HPDE6-E6E7 (cell line): ENCODE measurements at regions not wholly inside any gene's neighbourhood (a gene's known extent, or its start where the extent isn't known, plus 50 kb on each side); places are given as distances from the start of the nearest gene placed in this dataset.
"Not testable (repeated sequence)": the region's sequence is repeated elsewhere in the genome, so short reads cannot be mapped to it uniquely, and the experiment has no call there.

Experiments used
- DNase-seq: peaks from one replicate; pipeline ENCODE4 v3.0.0; 2011; ENCODE audit warnings: missing footprints; ENCODE audit errors: extremely low spot score

DNA sequence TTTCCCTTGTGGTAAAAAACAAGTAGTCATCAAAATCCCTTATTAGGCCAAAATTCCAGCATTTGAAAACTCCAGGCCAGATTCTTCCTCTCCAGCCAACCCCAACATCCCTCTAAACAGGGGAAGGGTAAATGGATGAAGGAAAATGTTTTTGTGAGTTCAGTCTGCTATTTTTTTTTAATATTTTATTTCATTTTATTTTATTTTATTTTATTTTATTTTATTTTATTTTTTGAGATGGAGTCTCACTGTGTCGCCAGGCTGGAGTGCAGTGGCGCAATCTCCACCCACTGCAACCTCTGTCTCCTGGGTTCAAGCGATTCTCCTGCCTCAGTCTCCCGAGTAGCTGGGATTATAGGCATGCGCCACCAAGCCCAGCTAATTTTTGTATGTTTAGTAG is 74.5 kb upstream of the CHST15 start:
- DNase-seq = not testable (repeated sequence)

DNA sequence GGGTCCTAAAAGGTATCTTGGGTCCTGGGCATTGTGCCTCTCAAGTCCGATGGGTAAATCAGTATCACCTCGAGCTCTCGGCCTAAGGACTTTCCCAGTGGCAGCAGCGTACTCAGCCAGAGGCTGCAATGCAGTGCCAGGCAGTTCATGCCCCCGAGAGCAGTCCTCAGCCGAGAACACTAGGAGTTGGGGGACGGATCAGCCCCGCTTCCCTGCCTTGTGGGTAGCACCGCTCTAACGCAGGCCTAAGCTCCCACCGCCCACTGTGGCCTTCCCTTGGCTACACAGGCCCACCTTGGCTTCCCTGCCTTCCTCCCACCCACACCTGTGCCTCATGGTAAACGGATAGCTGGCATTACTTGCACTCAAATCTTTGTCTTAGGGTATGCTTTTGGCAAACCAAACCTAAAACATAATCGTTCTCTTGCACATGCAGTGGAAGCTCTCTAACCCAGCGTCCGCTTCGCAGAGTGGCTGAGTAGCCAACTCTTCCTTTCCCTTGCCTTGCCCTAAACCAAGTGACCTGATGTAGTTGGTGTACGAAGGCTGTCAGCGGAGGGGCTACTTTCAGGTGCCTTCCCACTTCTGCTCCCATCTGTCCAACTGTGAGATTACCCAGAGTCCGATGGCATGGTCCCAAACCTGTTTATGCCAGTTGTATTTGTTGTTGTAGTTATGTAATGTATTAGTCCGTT is 73.2 kb upstream of the CHST15 start:
- DNase-seq = no peak

DNA sequence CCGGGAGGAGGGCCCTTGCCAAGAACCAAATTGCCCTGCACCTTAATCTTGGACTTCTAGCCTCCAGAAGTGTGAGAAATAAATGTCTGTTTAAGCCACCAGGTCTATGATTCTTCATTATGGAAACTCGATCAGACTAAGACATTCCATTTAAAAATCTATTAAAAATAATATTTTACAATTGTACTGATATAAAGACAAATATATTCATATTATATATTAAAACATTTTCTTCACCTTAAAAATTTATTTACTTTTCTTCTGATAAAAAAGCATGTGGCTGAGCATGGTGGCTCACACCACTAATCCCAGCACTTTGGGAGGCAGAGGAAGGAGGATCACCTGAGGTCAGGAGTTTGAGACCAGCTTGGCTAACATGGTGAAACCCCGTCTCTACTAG is 72.4 kb upstream of the CHST15 start:
- no peak for DNase-seq

DNA sequence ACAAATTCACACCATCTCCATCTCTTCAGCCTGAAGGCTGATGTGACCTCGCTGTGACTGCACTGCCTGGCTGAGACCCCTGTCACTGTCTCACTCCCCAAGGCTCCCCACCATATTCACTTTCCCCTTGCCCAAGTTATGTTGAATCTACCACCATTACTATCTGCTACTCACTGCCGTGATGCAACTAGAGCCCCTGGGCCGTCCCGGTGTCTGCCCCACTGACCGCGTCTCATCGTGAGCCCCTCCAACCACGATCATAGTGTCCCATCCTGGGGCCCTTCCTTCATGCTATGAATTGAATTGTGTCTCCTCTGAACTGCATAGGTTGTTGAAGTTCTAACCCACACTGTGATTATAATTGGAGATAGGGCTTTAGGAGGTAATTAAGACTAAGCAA is 71.9 kb upstream of the CHST15 start:
- DNase-seq = no peak

DNA sequence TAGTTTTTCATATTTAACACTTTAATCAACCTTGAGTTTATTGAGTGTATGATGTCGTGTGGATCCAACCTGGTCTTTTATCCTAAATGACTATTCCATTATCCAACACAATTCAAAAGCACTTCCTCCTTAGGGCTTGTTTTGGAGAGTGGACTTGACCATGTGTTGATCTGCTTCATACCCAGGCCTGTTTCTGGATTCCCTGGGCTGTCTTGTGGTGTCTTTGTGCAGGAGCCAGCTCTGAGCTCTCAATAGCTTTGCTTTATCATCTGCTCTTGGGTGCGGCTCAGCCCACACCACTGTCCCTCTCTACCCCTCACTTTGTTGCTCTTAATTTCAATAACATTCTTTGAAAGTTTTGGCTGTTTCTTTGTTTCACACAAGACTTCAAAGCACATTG is 70.9 kb upstream of the CHST15 start:
- no peak for DNase-seq

DNA sequence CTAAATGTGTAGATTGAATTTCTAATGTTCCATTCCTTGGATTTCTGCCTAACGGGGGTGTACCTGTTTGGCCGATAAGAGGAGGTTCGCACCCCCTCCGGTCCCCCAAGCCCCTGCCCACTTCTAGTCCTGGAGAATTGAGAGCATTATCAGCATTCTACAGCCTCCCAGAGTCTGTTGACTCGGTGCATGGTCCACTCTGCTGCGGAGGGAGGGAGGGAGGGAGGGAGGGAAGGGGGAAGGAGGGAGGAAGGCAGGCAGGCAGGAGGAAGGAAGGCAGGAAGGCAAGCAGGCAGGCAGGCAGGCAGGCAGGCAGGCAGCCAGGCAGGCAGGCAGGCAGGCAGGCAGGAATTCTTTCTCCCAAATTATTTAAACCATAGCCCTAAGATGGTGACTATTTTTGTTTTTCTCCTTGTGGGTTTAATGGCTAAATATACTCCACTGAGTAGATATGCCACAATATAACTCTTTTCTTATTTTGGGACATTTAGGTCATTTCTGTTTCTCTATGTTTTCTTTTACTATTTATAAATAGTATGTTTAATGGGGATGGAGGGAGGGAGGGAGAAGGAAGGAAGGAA is 69.5 kb upstream of the CHST15 start:
- no peak for DNase-seq

DNA sequence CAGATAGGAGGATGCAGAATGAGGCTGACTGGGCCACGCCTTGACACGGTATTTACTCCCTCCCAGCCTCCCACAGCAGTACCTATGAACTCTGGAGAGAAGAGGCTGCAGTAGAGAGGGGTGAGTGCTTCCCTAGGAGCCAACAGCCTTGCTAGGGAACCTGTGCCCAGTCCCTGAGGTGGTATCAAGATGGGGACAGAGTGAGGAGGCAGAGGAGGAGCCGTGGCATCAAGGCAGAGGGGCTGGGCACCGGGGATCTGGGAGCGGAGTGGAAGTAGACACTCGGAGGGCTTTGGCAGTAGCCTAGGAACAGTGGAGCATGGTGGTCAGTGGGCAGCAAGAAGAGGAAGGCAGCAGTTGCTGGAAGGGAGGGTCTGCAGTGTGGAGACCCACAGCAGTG is 68.7 kb upstream of the CHST15 start:
- no peak for DNase-seq

DNA sequence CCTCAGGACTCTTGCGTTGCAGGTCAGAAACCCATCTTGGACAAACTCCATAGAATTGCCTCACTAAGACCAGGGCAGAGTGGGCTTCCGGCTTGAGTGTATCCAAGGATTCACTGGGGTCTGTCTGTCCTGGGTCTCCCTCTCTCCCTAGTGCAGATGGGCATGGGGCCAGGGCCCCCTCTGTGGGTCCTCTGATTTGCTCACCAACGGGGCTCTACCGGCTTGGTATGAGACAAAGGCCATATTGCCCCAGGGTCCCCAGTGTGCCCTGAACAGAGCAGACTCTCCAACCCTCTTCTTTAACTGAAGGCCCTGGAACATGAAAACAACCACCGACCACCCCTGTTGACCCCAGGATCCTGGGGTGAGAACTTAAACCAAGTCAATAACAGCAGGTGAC is 68.2 kb upstream of the CHST15 start:
- DNase-seq = no peak

DNA sequence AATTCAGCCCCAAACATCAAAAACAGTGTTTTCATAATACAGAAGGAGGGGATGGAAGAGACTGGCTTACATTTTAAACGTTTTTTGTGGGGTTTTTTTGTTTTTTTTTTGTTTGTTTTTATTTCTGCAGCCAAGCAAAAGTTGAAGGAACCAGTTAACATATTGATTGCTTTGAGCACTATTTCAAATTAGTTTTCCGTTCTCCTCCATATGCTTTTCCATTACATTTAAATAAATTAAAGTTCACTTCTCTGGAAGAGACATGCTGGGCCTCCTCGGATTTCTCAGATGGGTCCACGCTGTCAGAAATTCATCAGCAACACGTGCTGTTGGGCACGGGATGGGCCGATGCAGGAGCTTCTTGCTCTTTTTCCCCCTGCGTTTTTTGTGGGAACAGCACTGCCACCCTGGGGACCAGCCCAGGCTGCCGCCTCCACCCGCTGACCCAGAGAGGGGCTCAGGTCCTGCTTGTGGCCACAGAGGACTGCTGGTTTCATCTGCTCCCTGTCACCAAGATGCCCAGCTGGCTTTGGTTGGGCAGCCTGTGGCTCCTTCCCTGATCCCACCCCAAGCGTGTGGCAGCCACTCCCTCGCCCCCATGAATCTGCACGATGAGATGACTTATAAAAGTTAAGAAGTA is 67.7 kb upstream of the CHST15 start:
- DNase-seq = no peak

DNA sequence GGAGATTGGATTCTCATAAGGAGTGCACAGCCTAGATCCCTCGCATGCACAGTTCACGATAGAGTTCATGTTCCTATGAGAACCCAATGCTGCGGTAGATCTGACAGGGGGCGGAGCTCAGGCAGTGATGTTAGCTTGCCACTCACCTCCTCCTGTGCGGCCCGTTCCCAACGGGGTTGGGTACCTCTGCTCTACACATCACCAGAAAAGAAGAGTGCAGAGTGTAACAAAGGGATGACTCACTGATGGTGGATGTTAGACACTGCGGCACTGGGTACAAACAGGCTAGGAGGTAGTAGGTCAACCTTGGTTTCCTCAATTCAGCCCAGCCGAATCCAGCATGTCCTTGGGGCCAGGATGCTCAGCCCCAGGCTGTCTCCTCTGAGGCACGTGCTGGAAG is 66.8 kb upstream of the CHST15 start:
- DNase-seq = no peak

DNA sequence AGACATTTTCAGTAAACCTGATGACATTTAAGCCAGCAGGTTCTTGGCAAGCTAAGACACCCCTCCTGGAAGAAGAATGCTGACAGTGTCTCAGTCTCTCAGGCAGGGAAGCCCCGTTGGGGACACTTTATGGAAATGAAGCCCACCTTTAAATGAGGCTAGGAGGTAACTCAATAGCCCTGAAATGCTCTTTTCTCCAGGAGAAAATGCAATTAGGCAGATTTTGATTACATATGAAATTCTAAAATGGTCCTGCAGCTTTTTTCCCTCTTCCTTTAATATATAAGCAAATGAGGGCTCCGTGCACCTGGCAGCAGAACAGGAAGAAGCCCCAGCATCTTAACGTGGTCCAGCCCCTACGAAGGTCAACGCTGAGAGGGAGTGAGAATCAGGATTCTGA is 65.8 kb upstream of the CHST15 start:
- no peak for DNase-seq

DNA sequence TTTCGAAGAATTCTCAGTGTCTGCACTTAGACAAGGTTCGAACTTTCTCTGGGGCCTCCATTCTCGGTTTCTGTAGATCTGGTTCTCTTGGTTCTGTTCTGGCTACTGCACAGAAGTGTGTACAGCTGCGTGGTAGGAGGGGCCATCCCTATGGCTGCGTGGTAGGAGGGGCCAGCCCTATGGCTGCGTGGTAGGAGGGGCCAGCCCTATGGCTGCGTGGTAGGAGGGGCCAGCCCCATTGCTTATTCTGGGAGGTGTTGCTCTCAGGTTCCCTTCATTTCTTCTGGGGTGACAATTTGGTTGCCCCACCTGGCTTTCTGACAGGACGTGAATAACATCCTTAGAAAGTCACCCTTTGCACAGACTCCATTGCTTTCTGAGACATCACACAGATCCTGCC is 65.2 kb upstream of the CHST15 start:
- DNase-seq = no peak

DNA sequence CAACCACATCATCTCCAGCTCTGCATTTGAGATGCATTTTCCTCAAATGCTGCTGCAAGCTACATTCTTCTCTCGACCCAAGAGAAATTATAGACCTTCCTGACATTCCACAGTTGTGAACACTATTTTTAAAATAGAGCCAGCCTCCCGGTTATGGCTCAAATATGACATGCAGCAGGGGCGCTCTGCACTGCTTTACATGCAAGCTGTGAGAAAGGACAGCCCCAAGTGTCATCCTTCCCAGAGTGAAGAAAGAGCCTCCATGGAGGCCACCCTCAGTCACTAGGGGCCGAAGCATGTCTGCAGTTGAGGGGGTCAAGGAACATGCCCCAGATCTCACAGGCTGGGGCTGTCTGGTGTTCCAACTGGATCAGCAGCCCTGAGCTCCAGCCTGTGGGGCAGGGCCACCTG is 63.9 kb upstream of the CHST15 start:
- no peak for DNase-seq

DNA sequence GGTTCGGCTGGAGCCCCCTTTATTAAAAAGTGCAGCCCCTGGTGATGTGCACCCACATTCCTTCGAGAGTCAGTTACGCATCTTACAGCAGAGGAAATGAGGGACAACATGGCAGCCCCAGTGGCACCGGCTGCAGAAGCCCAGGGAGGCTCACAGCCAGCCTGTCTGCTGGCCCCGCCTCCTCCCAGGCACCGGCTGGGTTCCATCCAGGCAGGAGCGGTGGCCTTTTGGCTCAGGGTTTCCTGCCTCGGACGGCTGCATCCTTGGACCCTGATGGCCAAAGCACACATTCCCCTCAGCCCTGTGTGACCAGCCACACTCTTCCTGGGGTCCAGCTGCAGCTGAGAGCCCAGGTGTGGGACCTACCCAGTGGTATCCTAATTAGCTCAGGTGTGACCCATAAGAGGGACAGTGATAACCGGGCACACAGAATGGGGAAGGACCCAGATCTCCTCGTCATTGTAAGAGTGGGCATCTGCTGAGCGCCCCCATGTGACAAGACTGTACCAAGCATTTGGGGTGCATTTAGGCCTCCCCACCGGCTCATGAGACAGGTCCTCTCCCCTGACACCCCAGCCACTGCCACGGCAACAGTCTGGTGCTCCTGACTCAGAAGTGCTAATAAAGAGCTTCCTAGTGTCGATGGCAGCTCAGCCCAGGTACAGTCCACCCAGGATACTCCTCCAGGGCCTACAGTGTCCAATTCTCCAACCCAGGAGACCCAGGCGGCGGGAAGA is 63.3 kb upstream of the CHST15 start:
- DNase-seq = no peak

DNA sequence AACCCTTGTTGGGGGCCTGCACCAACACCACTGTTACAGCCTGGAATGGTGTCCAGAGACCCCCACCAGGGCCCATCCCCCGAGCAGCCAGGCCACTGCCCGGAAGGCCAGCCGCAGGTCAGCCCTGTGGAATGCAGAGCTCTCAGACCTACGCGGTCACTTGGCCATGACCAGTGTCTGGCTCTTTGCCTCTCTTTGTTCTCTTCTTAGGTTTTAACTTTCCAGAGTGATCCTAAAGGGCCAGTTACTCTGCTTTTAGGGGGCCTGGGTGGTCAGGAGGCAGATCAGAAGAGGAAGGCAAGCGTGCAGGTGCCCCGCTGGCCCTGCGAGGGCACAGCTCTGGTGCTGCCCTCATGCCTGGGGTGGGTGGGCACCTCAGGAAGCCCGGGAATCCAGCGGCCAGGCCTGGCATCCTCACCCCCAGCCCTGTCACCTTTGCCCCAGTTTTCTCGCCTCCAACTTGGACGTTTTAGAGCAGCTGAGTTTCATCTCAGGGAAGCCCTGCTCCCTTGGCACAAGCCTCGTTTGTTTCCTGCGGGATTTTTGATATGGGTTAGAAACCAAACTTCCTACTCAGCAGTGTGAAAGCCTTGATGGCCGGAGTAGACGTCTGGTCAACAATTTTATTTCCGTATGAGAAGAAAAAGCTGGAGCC is 62.5 kb upstream of the CHST15 start:
- DNase-seq = no peak

DNA sequence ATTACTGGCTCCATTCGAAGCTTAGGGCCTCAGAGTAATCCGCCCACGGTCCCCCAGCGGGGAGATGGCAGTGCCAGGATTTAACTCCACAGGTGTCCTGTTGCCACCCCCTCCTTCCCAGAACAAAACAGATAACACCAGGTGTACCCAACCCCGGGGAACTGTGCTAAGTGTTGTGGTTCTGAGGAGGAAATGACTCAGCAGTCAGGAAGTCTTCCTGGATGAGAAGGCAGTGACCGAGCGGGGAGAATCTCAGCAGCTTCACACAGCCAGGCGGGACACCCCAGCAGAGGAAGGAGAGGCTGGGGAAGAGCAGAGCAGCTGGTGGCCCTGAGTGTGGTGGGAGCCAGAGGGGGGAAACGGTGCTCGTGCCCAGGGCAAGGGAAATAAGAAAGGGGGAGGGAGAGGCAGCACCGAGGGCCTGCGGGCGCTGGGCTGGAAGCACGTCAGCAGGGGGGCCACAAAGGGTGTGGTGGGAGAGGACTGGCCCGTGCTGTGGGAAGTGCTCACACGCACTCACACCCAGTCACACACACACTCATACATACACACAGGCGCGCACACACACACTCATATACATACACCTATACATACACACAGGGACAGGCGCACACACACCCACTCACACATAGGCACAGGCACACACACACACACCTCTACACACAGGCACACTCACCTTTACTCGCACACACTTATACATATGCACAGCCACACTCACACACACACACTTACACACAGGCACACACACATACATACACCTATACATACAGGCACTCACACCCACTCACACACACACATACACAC is 59.8 kb upstream of the CHST15 start:
- peak; percentile 99 for DNase-seq

DNA sequence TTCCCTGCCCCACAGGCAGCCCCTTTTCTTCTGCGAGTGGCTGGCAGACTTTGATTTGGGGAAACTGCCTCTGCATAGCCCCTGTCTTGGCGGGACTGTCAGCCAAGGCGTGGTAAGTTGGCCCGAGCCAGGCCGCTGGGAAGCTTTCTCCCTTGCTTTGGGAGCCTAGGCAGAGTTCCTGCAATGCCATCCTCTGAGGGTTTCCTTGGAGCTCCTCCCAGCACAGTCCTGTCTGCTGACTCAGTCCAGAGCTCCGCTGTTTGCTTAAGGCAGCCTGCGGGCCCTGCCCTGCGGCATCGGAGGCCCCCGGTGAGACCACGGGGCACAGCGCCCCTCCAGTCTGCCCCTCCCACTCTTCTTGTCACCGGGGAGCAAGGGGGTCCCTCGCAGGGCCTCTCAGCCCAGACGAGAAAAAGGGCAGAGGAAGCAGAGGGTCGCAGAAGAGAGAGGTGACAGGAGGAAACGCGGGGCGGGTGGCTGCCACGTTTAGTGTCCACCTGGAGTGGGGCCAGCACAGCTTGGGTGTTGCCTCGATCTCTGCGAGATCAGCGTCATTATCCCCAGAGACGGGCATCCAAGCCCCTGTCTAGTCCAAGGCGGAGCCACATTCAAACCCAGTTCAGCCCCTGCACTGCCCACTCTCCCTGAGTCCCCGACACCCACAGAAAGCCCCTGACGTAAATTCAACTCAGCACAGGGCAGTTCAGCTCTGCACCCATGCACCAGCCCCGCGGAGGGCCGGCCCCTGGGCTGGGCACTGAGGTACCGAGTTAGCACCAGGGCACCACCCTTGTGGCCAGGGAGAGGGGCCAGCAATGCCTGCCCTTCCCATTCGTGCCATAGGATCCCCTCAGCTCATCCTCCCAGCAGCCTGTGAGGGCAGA is 59.0 kb upstream of the CHST15 start:
- DNase-seq = peak; percentile 87

DNA sequence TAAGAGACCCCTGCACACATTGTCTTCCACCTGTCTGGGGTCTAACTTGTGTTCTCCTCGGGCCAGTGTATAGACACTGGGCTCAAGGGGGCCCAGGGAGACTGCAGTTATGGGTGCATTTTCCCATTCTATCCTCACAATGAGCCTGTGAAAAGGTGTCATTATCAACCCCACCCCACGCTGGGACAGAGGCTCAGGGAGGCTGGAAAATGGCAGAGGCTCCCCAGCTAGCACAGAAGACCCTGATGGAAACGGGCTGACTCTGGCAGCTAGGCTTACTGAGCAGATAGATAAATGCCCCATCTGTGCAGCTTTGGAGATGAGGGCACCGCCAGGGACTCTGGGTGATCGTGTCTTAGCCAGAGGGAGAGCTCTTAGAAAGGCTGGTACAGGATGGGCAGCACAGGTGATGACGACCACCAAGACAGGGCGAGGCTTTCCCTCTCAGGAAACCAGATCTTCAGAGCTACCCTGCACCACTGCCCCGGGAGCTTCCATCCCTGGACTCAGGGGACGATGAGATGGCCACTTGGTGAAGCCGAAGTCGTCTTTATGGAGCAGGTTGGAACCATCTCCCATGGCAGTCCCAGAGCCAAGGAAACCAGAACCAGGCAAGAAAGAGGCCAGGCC is 58.2 kb upstream of the CHST15 start:
- no peak for DNase-seq

DNA sequence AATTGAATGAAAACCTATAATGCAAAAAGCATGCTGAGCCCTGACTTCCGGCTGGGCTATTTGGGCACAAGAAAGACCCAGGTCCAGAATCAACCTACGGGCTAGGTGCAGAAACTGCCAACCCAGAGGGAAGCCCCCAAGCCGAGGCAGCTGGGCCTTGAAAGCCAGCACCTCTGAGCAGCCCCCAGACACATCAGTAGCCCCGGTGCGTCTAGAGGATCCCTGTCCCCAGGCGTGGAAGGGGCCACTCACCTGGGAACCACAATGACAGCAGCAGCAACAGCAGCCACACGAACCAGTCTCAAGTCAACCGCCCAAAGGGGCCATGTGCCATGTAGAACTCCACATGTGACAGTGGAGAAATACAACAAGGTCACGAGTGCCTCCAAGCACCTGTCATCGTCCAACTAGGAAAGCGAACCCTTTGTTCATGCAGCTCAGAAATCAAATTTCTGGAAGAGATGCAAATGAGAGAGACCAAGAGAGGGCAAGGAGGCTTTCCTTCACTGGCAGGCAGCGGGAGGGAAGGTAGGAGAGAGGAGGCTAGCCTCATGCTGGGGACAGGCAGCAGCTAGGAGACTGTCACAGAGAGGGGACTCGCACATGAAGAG is 57.5 kb upstream of the CHST15 start:
- DNase-seq = no peak
